ENCODE measurements at regions not wholly inside any gene's neighbourhood (a gene's known extent, or its start where the extent isn't known, plus 50 kb on each side); places are given as distances from the start of the nearest gene placed in this dataset.

GRCh38 chr19:5235458-5236219 lies 105.0 kb downstream of the PTPRS start:
- no peak for DNase-seq

GRCh38 chr19:5234412-5234811 lies 106.2 kb downstream of the PTPRS start:
- no peak for DNase-seq

- DNase-seq = peak; percentile 4
These were observed 107.7 kb downstream of the PTPRS start for GRCh38 chr19:5232798-5233505.

- peak; percentile 7 for DNase-seq
These were observed 108.5 kb downstream of the PTPRS start for GRCh38 chr19:5231857-5232678.

GRCh38 chr19:5230730-5231555 lies 109.7 kb downstream of the PTPRS start:
- no peak for DNase-seq

- no peak for DNase-seq
These were observed 110.8 kb downstream of the PTPRS start for GRCh38 chr19:5229778-5230335.

- DNase-seq = no peak
These were observed 111.5 kb downstream of the PTPRS start for GRCh38 chr19:5228932-5229777.

GRCh38 chr19:5228490-5228889 lies 112.1 kb downstream of the PTPRS start:
- DNase-seq = no peak

- DNase-seq = no peak
These were observed 114.9 kb downstream of the PTPRS start for GRCh38 chr19:5225486-5226345.

GRCh38 chr19:5224480-5224879 lies 116.1 kb downstream of the PTPRS start:
- DNase-seq = no peak

- DNase-seq = no peak
These were observed 117.7 kb downstream of the PTPRS start for GRCh38 chr19:5222821-5223321.

- DNase-seq = no peak
These were observed 118.4 kb downstream of the PTPRS start for GRCh38 chr19:5222178-5222577.

- no peak for DNase-seq
These were observed 119.7 kb downstream of the PTPRS start for GRCh38 chr19:5220866-5221265.

- DNase-seq = no peak
These were observed 120.3 kb downstream of the PTPRS start for GRCh38 chr19:5220361-5220760.

- no peak for DNase-seq
These were observed 120.9 kb downstream of the PTPRS start for GRCh38 chr19:5219551-5220304.

GRCh38 chr19:5218963-5219530 lies 121.6 kb downstream of the PTPRS start:
- no peak for DNase-seq

- no peak for DNase-seq
These were observed 122.3 kb downstream of the PTPRS start for GRCh38 chr19:5218255-5218855.

- DNase-seq = no peak
These were observed 123.4 kb downstream of the PTPRS start for GRCh38 chr19:5217171-5217570.

Measured in fibroblast of skin of scalp (primary cell).